Pancreas (tissue), 10 donors: ENCODE measurements at regions not wholly inside any gene's neighbourhood (a gene's known extent, or its start where the extent isn't known, plus 50 kb on each side); places are given as distances from the start of the nearest gene placed in this dataset.

Experiments
- ATAC-seq, 4 donors: fragments of 200-7000 bp; cut with Tn5 transposase; one replicate each; pipeline versions ENCODE4 v1.8.0 to v1.9.1; 2020; ENCODE audit warnings: mild to moderate bottlenecking in 4 of 4, moderate library complexity in 4 of 4
- DNase-seq, 6 donors: peaks; one replicate each; pipeline ENCODE4 v3.0.0-alpha.2; 2020
- FAIRE-seq: peaks from 2 replicates; lab custom pipeline; 2012; peaks lifted over from hg19 to GRCh38; lab: Jason Lieb, UNC
- H3K27ac ChIP-seq, 4 donors: fragments of 200-600 bp; sonication (generic); 1 replicate in 3 of 4; 2 replicates in 1 of 4; pipeline versions ENCODE4 v1.5.0 to v1.8.0; 2020
- H3K27me3 ChIP-seq, 4 donors: fragments of 200-600 bp; one replicate each; pipeline ENCODE4 v1.8.0; 2021
- H3K36me3 ChIP-seq, 3 donors: fragments of 200-600 bp; sonication (generic) in 1 of 3; one replicate each; pipeline versions ENCODE4 v1.5.0 to v1.8.0; 2020 to 2021
- H3K4me1 ChIP-seq, 3 donors: fragments of 200-600 bp; one replicate each; pipeline ENCODE4 v1.8.0; 2021
- H3K4me3 ChIP-seq, 4 donors: fragments of 200-600 bp; sonication (generic) in 2 of 4; one replicate each; pipeline versions ENCODE4 v1.5.0 to v1.8.0; 2020 to 2021
- H3K9me3 ChIP-seq, 4 donors: fragments of 200-600 bp; one replicate each; pipeline ENCODE4 v1.8.0; 2021
- WGBS, 2 donors: extraction: QIAGEN DNeasy Blood & Tissue Kit; methylation state at CpG; one replicate each; pipeline ENCODE4 v1.1.7; 2013; 5-methylcytosine and 5-hydroxymethylcytosine counted together
- intact Hi-C, 3 donors: fragments of 100-400 bp; cut with DNase I; formaldehyde crosslinking; loops; one replicate each; pipeline versions ENCODE4 v1.11.1 to v1.14.2; 2022
- TF ChIP-seq, protein P1 (sequence below), 4 donors: fragments of 200-600 bp; sonication (generic) in 3 of 4; IDR thresholded peaks; one replicate each; pipeline versions ENCODE4 v1.5.0 to v1.8.0; 2021; ENCODE audit warnings: antibody characterized with exemption in 4 of 4
- donor health status: healthy with polysubstance abuse.
- donor health status: DM: no; HTN: no; CAD: no; lungs with moderate emphysema.
- donor health status: DM: no; HTN: no; CAD: no.
- donor health status: control.
- donor health status: control.
- donor health status: Bipolar disorder and iron deficiency.
- donor health status: DM: yes; HTN: yes; CAD: no.
- donor health status: DM: no; HTN: no; CAD: no.
- donor health status: DM: no; HTN: no; CAD: no.
- donor health status: DM: yes; HTN: yes; CAD: no.

GRCh38 chr3:99365979-99366378 lies 272.4 kb upstream of the COL8A1 start:
- no peak overlapping the region for H3K4me3 ChIP-seq
- no peaks in the 10 kb centered on the region for H3K9me3 ChIP-seq
- no peak overlapping the region for H3K27ac ChIP-seq
- H3K36me3 ChIP-seq: no peaks in the 10 kb centered on the region
- ATAC-seq (no peak), DNase-seq (no peak), FAIRE-seq (no peak)
- 18 to 25% methylated on average over 1 of the region's 1 CpG for WGBS, 2 donors
- no peaks in the 10 kb centered on the region for H3K4me1 ChIP-seq
- intact Hi-C loops: no loop called here
- TF ChIP-seq, protein P1, sequence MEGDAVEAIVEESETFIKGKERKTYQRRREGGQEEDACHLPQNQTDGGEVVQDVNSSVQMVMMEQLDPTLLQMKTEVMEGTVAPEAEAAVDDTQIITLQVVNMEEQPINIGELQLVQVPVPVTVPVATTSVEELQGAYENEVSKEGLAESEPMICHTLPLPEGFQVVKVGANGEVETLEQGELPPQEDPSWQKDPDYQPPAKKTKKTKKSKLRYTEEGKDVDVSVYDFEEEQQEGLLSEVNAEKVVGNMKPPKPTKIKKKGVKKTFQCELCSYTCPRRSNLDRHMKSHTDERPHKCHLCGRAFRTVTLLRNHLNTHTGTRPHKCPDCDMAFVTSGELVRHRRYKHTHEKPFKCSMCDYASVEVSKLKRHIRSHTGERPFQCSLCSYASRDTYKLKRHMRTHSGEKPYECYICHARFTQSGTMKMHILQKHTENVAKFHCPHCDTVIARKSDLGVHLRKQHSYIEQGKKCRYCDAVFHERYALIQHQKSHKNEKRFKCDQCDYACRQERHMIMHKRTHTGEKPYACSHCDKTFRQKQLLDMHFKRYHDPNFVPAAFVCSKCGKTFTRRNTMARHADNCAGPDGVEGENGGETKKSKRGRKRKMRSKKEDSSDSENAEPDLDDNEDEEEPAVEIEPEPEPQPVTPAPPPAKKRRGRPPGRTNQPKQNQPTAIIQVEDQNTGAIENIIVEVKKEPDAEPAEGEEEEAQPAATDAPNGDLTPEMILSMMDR (IDR thresholded peaks at IDR 0.05): no peak
- no peaks in the 10 kb centered on the region for H3K27me3 ChIP-seq

DNA sequence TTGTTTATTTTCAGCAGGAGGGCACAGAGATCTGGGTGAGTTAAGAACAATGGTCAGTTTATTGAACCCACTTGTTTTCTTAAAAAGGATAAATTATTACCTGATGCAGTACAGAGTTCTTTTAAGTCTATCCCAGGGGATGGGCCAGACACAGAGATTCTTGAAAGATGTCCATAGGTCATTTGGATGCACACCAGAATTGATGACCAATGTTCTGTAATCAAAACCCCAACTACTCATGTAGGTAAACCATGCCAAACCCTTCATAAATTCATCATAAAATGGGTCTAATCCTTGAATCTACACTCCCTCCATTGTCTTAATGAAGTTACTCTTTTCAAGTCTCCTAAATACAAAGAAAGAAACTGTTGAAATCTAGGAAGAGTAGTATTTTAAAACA lies 273.0 kb upstream of the COL8A1 start:
- DNase-seq (no peak), ATAC-seq (no peak), FAIRE-seq (no peak)
- Histone ChIP-seq H3K4me3 (no peak overlapping the region), H3K9me3 (no peaks in the 10 kb centered on the region), H3K36me3 (no peaks in the 10 kb centered on the region), H3K27me3 (no peaks in the 10 kb centered on the region), H3K27ac (no peak overlapping the region), H3K4me1 (no peaks in the 10 kb centered on the region)
- TF ChIP-seq, protein P1 (IDR thresholded peaks at IDR 0.05): no peak
- intact Hi-C loops: no loop called here

DNA sequence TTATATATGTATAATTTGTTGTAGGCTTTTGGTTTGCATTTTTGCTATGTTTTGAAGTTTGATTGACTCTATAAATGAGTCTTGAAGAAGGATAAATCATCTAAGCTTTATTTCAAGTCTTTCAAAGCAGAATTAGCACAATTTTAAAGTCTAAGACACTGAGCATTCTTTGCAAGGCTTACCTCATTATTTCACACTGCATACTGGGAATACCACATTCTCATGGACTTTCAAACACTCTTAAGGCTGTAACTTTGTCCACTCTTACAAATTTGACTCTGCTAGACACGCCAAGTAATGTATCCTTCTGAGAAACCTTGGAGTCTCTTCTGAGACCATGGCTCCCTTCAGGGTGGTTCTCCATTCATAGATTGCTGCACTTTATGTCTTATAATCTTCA lies 281.3 kb upstream of the COL8A1 start:
- Histone ChIP-seq H3K4me3 (no peak overlapping the region), H3K36me3 (no peaks in the 10 kb centered on the region), H3K4me1 (no peaks in the 10 kb centered on the region), H3K27ac (no peak overlapping the region), H3K9me3 (no peaks in the 10 kb centered on the region), H3K27me3 (no peaks in the 10 kb centered on the region)
- DNase-seq (no peak), ATAC-seq (no peak), FAIRE-seq (no peak)
- intact Hi-C loops: no loop called here
- TF ChIP-seq, protein P1 (IDR thresholded peaks at IDR 0.05): no peak
- WGBS, 2 donors: 31 to 69% methylated on average over 1 of the region's 1 CpG

DNA sequence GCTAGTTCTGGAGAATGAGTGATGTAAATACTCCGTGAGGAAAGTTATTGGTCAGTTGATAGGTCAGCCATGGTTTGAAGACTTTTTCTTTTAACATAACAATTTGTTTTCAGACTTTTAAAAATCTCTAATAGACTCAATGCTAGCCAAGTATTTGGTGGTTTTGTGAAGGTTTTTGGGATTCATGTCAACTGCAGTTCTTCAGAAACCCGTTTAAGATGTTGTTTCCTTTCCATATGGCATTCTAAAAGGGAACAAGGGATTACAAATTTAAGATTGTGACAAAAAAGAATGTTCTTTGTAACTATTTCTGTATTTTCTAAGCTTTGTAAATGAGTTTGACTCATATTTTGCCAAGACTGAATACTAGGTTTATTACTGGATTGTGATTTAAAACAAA lies 281.7 kb upstream of the COL8A1 start:
- Histone ChIP-seq H3K36me3 (no peaks in the 10 kb centered on the region), H3K4me3 (no peak overlapping the region), H3K9me3 (no peaks in the 10 kb centered on the region), H3K27me3 (no peaks in the 10 kb centered on the region), H3K4me1 (no peaks in the 10 kb centered on the region), H3K27ac (no peak overlapping the region)
- TF ChIP-seq, protein P1 (IDR thresholded peaks at IDR 0.05): no peak
- ATAC-seq: no peak
- no peak for DNase-seq
- FAIRE-seq: no peak
- 27 to 44% methylated on average over 2 of the region's 2 CpGs for WGBS, 2 donors
- intact Hi-C loops: no loop called here

DNA sequence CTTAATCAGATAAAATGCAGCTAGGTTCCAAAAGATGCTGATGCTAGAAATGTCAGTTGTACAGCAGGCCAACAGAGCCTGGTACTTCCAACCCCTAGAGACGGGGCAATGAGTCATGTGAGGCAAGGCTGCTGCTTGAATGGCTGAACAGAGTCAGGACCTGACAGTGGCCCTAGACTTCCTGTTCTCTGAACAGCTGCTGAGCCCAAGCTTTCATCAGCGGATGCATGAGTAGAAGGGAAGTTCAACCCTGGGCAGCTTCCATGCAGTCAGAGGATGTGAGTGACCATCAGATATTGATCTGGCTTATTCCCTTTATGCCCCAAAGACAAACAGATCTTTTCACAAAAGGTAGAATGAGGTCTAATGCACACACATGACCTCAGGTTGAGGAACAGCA lies 282.9 kb upstream of the COL8A1 start:
- intact Hi-C loops: no loop called here
- no peak for FAIRE-seq

More for the DNA sequence above, 282.9 kb upstream of the COL8A1 start:
- Histone ChIP-seq H3K9me3 (no peaks in the 10 kb centered on the region), H3K36me3 (no peaks in the 10 kb centered on the region), H3K4me1 (no peaks in the 10 kb centered on the region), H3K27ac (no peak overlapping the region), H3K27me3 (no peaks in the 10 kb centered on the region), H3K4me3 (no peak overlapping the region)
- ATAC-seq (no peak), DNase-seq (no peak)
- WGBS, 2 donors: 56 to 73% methylated on average over 2 of the region's 2 CpGs
- TF ChIP-seq, protein P1 (IDR thresholded peaks at IDR 0.05): no peak
